DOHH2 (cell line): ENCODE measurements at regions not wholly inside any gene's neighbourhood (a gene's known extent, or its start where the extent isn't known, plus 50 kb on each side); places are given as distances from the start of the nearest gene placed in this dataset.
"Not testable (repeated sequence)": the region's sequence is repeated elsewhere in the genome, so short reads cannot be mapped to it uniquely, and the experiment has no call there.

Source experiments
- CTCF ChIP-seq: fragments of 200-600 bp; sonication (generic); IDR thresholded peaks from one replicate; pipeline ENCODE4 v1.5.1; 2014; ENCODE audit warnings: antibody characterized with exemption, mild to moderate bottlenecking, low read depth, low read length; ENCODE audit not compliant: poor library complexity, severe bottlenecking
- EZH2phosphoT487 ChIP-seq: fragments of 200-600 bp; sonication (generic); IDR thresholded peaks from 2 replicates; pipeline ENCODE4 v1.6.1; 2017; ENCODE audit warnings: borderline replicate concordance, mild to moderate bottlenecking, antibody characterized with exemption, low read length, moderate library complexity, mixed read lengths

DNA sequence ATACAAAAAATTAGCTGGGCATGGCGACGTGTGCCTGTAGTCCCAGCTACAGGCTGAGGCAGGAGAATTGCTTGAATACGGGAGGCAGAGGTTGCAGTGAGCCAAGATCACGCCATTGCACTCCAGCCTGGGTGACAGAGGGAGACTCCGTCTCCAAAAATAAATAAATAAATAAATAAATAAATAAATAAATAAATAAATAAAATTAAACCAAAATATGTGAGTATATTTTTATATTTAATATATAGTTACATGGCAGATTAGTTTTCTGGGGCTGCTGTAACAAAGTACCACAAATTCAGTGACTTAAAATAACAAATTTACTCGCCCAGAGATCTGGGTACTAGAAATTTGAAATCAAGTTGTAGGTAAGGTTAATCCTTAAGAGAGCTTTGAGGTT is 84.2 kb upstream of the ANXA10 start:
- TF ChIP-seq CTCF, EZH2phosphoT487: not testable (repeated sequence)
